NCI-H82 treated with DMSO at 0.1 percent for 48 hours (cell line): ENCODE measurements at regions not wholly inside any gene's neighbourhood (a gene's known extent, or its start where the extent isn't known, plus 50 kb on each side); places are given as distances from the start of the nearest gene placed in this dataset.
"Not testable (repeated sequence)": the region's sequence is repeated elsewhere in the genome, so short reads cannot be mapped to it uniquely, and the experiment has no call there.

Experiments used
- DNase-seq: peaks from one replicate; lab custom pipeline; 2025; ENCODE audit not compliant: unreplicated experiment; lab: John Stamatoyannopoulos, UW

DNA sequence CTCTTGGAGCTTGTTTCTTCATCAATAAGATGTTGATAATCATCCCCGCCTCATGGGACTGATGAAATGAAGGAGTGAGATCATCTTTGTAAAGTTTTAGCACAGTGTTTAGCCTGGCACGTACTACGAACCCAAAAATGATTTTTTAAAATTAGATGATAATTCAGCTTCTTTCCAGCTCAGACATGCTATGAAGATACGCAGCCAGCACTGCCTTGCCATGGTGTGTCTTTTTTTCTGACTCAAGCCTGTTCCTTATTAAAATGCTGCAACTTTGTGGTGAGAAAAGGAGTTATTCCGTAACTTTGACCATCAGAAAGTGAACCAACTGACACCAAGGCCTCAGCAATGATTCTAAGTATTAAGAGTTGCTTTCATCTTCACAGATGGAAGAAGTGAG, 269.0 kb downstream of the LTN1 start:
- DNase-seq: no peak

DNA sequence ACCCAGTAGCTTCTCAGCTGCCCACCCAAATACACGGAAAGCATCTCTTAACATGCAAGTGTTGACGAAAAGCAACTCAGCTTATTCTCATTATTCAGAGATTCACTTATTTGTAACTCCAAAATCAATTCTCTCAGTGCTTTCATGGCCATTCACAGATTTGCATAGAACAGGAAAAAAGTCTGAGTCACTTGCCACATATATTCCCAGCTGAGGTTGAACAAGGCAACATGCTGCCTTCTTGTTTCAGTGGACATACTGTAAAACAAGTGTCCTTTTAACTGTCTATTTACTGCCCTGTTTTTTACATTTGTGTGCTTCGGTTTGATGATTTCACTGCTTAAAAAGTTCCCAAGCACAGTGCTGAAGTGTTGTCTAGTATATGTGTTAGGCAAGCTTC, 273.0 kb downstream of the LTN1 start:
- DNase-seq: no peak

GRCh38 chr21:28714777-28715464, 277.8 kb downstream of the LTN1 start:
- DNase-seq: no peak

DNA sequence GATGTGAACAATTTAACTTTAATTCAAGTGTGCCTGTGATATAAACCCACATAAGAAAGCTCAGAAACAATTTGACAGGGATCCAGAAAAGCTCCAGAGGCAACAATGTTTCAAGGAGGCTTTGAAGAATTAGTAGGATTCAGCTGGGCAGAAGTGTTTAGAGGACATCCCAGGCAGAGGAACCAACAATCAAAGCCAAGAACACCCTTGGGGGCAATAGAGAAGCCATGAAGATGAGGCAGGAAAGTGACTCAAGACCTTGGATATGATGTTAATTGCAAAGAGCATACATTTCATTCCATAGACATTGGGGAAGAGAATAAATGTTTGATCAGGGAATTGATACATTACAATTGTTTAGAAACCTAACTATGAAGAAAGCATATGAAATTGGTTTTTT, 280.3 kb downstream of the LTN1 start:
- DNase-seq: no peak

GRCh38 chr21:28705616-28706015, 287.1 kb downstream of the LTN1 start:
- DNase-seq: no peak

GRCh38 chr21:28704746-28705145, 287.9 kb downstream of the LTN1 start:
- no peak for DNase-seq

DNA sequence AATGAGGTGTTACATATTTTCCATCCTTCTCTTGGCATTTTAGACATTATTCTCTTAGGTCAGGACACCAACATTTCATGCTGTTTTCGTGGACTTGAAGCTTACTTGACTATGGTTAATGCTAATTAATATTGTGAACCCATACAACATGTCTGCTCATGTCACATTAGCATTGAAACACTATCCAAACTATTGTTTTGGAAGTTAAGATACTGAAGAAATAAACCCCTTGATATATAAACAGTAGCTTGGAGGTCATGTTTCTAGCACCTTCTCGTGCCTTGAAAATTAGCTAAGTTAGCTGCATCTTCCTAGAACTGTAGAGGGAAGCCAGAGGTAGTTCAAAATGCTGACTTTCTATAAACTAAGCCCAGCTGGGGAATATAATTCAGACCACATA, 288.8 kb downstream of the LTN1 start:
- DNase-seq: no peak

DNA sequence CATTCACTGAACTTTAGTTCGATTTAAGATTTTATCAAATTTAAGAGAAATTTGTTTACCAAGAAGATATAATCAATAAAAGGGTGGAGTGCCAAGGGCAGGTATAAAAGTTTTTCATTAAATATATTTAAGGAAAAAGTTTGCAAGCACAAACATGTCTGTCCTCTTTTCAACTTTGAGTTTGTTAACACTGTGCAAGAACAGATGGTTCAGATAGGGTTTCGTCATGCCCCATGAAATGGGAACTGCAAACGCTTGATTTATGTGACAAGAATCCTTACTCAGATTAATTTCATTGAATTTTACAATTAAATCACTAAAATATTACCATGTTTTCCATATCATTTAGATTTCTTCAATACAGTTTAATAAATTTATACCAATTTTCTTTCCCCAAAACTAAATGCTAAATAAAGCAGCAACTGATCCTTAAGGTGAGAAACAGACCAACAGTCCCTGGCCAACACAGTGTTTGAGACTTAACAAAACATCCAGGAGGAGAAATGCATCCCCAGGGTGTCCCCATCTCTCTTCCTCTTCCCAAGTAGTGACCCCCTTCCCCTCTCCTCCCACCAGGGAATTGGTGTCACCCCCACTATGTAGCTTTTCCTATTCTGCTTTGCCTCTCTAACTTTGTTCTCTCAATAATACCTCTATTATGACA, 292.9 kb downstream of the LTN1 start:
- DNase-seq: no peak

DNA sequence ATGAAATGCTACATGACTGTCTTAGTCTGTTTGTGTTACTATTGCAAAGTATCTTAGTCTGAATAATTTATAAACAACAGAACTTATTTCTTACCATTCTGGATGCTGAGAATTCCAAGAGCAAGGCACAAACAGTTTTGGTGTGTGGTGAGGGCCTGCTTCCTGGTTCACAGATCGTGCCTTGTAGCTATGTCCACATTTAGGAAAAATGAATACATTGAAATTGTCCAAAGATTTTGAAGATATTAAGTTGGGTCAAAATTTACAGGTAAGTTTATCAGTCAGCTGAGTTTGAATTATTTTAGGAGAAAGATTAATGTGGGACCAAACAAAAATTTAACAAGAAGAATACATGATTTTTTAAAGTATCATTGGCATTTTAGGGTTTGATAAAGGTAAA, 293.5 kb downstream of the LTN1 start:
- no peak for DNase-seq

- DNase-seq: no peak
Observed at GRCh38 chr21:28696844-28697410, 295.8 kb downstream of the LTN1 start.

- DNase-seq: no peak
Observed at GRCh38 chr21:28693476-28693875, 299.2 kb downstream of the LTN1 start.

DNA sequence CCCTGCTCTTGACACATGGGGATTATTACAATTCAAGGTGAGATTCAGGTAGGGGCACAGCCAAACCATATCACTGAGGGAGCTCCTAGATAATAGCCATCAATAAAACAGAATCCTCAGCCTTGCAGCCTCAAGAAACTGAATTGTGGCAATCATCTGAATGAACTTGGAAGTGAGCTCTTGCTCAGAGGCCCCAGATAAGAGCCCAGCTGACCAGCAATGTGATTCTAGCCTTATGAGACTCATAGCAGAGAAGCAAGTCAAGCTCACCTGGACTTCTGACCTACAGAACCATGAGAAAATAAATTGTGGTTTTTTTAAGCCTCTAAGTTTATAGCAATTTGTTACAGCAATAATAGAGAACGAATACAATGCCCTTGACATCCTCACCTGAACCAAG, 302.5 kb downstream of the LTN1 start:
- DNase-seq: no peak

DNA sequence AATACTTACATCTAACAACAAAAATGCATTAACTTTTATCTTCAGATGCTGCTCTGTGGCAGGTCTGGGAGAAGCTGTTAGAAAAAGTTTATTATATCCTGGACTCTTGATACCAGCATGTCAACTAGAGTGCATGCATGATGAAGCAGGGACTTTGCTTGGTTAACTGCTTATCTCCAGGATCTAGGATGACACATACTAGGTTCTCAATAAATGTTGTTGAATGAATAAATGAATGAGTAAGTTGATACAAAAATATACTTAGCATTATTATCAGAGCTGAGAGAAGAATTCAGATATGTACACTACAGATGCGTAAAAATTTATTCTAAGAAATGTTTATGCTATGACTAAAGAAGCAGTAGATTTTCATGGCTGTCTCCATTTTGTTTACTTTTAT, 304.3 kb downstream of the LTN1 start:
- DNase-seq: no peak

GRCh38 chr21:28687586-28687985, 305.1 kb downstream of the LTN1 start:
- DNase-seq: no peak

DNA sequence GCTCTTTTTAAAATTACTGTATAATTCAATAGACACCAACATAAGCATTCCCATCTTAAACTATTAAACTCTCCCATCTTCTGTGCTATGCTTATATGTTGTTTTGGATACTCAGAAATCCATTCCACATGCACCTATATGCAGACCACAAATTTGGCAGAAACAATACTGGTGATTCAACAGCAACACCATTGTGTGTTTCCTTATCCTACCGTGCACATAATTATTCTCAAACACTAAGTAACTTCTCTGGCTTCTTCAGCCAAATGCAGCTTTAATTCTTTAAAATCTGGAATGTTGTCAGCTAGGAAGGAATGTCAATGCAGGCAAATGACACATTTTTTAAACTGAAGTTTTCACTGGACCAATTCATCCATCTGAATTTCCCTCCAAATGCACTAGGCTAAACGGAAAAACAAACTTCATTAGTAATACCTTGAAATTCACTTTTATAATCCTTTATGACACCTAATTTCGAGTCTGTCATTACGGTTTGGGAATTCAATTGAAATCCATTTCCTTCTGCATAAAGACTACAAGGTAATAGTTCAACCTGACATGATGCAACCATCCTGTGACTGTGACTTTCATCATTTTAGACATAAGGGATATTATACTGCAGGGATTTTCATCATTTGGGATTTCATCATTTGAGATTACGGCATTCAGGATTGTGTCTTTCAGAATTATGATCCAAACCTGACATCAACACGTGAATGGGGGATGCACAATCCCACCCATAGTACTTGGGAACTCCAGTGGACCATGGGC, 308.5 kb downstream of the LTN1 start:
- DNase-seq: no peak

GRCh38 chr21:28682884-28683283, 309.8 kb downstream of the LTN1 start:
- not testable (repeated sequence) for DNase-seq

- not testable (repeated sequence) for DNase-seq
Observed at GRCh38 chr21:28677096-28677495, 315.6 kb downstream of the LTN1 start.

GRCh38 chr21:28675331-28676041, 317.2 kb downstream of the LTN1 start:
- DNase-seq: no peak

DNA sequence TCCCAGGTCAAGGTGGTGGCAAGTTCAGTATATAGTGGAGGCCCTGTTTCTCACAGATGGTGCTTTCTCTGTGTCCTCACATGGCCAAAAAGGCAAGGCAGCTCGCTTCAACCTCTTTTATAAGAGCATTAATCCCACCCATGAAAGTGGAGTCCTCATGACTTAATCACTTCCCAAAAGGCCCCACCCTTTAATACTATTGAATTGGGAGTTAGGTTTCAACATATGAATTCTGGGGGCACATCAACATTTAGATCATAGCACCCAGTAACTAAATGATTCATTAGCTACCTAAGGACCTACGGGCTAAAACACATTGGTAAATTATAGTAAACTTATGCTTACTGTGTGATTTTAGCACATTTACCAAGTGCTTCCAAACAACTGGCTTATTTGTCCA, 317.9 kb downstream of the LTN1 start:
- no peak for DNase-seq

DNA sequence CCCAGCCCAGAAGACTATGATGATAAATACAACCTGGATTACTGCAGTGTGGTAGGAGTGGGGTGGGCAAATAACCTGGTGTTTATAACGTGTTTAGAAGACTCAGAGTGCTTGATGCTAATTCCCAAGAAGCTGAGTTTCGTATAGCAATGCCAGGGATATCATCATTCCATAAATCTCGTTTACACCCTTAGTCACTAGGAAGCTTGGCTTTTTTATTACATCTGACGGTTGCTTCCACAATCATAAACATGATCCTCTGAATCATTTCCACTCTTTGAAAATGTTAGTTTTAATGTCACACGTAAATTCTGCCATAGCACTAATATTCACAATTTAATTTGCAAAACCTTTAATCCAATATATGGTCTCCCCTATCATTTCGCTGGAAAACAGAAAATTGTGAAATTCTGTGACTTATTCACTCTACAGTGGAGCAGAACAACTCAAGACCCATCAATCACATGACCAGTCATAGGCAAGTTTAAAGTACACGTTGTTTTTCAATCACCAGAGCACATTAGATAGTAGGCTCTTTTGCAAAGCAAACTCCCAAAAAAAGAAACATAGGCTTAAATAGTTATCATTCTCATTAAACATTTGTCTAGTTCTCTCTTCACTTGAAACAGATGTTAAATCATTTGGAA, 321.0 kb downstream of the LTN1 start:
- DNase-seq: no peak
